ENCODE measurements at regions not wholly inside any gene's neighbourhood (a gene's known extent, or its start where the extent isn't known, plus 50 kb on each side); places are given as distances from the start of the nearest gene placed in this dataset.
A peak's percentile ranks its signal among the peaks of the same experiment; 100 is the strongest.
"Not testable (repeated sequence)": the region's sequence is repeated elsewhere in the genome, so short reads cannot be mapped to it uniquely, and the experiment has no call there.

- no peak for DNase-seq (ENCODE audit: low spot score)
Observed at GRCh38 chrX:25851141-25851540, 287.0 kb upstream of the MAGEB18 start.

GRCh38 chrX:25853002-25853479 is 285.1 kb upstream of the MAGEB18 start:
- DNase-seq (ENCODE audit: low spot score), result no peak

GRCh38 chrX:25858273-25858880 is 279.8 kb upstream of the MAGEB18 start:
- peak; percentile 50 for DNase-seq (ENCODE audit: low spot score)

DNA sequence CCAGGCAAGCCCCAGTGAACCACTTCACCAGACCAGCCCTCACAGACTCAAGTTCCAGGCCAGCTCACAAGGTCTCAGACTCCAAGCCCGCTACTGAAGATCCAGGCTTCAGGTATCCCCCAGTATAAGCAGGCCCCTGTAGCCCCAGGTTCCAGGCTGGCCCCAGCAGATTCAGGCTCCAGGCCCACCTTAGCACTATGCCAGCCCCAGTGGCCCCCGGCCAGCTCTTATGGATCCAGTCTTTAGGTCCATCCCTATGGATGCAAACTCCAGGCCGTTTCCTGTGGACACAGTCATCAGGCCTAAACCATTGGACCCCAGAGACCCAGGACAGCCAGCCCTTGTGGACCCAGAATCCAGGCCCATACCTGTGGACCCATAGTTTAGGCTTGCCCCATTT is 277.8 kb upstream of the MAGEB18 start:
- no peak for DNase-seq (ENCODE audit: low spot score)

DNA sequence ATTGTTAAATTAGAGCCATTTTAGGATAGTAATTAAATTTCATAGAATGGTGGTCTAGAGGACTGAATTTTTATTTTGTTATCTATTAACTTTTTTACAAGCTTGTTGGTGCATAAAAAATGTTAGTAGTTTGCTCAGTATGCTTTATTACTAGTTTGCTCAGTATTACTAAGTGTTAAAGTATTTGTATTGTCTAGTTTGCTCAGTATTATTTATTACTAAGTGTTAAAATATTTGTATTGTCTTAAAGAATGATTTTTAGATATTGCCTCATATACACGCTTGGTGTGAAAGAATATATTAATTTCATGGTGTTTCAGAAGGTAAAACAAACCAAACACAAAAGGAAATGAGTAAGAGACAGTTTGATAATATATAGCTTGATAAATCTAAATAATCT is 268.4 kb upstream of the MAGEB18 start:
- peak; percentile 66 for DNase-seq (ENCODE audit: low spot score)

GRCh38 chrX:25872786-25873185 is 265.4 kb upstream of the MAGEB18 start:
- peak; percentile 17 for DNase-seq (ENCODE audit: low spot score)

GRCh38 chrX:25873196-25873595 is 264.9 kb upstream of the MAGEB18 start:
- DNase-seq (ENCODE audit: low spot score), result peak; percentile 82

GRCh38 chrX:25878806-25879205 is 259.3 kb upstream of the MAGEB18 start:
- DNase-seq (ENCODE audit: low spot score), result no peak

GRCh38 chrX:25882503-25882902 is 255.6 kb upstream of the MAGEB18 start:
- DNase-seq (ENCODE audit: low spot score), result not testable (repeated sequence)

DNA sequence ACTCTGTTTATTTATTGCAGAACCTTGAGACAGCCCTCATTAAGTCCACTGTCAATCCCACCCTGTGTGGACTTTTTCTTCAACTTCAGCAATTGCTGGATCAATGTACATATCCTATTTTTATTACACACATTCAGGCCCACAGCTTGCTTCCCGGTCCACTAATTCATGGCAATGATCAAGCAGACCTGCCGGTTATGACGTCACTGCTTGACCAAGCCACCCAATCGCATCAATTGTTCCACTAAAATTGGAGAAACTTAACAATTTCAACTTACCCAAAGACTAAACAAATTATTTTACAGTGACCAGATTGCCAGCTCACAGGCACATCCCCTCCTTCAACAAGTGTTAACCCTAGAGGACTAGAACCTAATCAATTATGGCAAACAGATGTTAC is 240.4 kb upstream of the MAGEB18 start:
- DNase-seq (ENCODE audit: low spot score), result no peak

DNA sequence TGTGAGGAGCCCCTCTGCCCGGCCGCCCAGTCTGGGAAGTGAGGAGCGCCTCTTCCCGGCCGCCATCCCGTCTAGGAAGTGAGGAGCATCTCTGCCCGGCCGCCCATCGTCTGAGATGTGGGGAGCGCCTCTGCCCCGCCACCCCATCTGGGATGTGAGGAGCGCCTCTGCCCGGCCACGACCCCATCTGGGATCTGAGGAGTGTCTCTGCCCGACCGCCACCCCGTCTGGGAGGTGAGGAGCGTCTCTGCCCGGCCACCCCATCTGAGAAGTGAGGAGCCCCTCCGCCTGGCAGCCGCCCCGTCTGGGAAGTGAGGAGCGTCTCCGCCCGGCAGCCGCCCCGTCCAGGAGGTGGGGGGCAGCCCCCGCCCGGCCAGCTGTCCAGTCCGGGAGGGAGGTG is 232.4 kb upstream of the MAGEB18 start:
- DNase-seq (ENCODE audit: low spot score), result not testable (repeated sequence)

DNA sequence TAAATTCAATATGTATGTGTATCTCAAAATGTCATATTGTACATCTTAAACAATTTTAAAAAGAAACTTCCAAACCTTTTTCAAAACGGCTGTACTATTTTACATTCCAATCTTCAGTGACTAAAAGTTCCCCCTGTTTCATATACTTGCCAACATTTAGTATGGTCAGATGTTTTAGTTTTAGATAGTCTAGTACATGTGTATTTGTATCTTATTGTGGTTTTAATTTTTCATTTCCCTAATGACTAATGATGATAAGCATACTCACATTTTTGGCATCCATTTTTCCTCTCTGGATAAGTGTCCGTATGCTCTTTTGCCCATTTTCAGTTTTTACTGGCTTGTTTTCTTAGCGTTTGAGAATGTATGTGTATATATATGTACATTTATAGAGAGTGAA is 212.2 kb upstream of the MAGEB18 start:
- no peak for DNase-seq (ENCODE audit: low spot score)

DNA sequence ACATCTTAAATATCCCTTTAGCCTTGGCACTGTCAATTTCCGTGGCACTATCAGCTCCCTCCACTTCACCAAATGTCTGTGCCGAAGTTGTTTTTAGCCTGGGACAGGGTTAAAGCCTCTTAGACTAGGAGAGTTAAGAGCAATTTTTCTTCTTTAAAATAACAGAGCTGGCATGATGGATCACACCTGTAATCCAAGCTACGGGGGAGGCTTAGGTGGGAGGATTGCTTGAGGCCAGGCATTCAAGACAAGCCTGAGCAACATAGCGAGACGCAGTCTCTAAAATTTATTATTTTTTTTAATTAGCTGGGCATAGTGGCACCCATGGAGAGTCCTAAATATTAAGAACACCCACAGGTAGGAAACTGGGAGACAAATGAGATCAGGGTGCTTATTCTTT is 209.8 kb upstream of the MAGEB18 start:
- DNase-seq (ENCODE audit: low spot score), result no peak

DNA sequence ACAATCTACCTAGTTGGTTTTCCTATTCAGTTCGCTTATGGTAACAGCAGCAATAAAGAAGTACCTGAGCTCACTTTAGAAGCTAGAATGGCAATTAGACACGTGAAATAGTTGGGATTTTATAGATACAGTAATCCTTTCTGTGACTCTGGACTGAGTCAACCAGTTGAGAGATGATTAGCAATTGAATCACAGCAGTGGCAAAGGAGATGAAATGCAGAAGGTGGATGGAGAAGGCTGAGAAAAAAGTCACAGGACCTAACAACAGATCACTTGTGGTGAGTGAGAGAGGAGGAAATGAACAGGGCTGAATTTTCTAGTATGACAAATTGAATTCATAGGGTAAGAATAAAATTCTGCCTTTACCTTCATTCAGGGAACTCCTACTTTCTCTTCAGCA is 197.1 kb upstream of the MAGEB18 start:
- peak; percentile 91 for DNase-seq (ENCODE audit: low spot score)

DNA sequence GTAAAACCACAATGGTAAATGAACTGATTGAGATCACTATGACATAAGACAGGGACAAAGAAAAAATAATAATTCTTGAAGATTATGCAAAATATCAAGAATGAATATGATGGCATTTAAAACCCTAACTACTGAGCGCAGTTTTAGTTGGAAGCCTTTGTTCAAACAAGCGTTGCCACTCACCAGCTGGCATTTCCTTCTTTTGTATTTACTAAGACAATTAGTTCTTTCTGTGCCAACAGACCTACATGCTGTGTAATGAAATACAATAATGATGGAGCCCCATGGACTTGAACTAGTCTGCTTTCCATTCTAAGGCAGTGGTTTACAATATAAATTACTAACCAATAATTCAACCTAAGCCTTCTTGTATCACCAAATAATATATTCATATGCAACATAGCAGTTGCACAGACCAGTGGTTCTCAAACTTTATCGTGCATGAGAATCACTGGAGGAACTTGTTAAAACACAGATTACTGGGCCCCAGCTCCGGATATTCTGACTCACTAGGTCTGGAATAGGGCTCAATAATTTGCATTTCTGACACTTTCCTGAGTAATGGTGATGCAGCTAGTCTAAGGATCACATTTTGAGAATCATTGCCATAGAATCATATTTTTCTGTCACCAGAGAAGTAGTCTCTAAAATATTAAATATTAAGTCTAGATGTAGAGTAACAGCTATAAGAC is 196.4 kb upstream of the MAGEB18 start:
- peak; percentile 77 for DNase-seq (ENCODE audit: low spot score)

DNA sequence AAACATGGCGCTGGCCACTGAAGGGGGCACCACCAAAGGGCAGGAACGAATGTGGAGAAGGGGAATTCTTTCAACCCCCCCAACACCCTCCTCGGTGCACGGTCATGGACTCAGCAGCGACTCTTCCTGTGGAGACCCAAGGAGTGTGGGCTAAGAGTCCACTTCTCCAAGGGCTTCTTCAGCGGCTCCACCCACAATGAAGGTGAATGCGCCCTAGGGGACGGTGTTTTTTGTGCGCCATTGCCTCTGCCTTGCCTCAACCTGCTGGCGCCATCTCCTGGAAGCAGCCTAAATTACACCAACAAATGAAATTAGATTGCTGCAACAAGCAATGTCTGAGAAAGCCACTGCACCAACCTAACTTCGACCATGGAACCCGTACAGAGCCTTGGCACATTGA is 169.2 kb upstream of the MAGEB18 start:
- peak; percentile 41 for DNase-seq (ENCODE audit: low spot score)

- DNase-seq (ENCODE audit: low spot score), result peak; percentile 33
Observed at GRCh38 chrX:25976683-25977310, 161.3 kb upstream of the MAGEB18 start.

GRCh38 chrX:25998687-25999086 is 139.5 kb upstream of the MAGEB18 start:
- no peak for DNase-seq (ENCODE audit: low spot score)

DNA sequence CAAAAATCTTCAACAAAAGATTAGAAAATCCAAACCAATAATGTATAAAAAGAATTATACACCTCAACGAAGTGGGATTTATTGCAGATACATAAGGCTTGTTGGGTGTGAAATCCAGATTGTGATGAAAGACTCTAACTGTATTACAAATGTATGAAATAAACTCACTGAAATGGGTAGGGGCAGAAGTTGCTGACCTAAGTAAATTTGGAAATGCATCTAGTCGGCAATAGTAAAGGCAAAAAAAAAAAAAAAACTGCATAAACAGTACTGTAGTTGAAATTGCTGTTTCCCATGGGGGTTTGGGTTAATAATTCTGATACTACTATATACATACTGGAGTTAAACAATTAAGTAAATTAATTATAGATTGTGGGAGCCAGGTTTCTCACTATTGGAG is 130.7 kb upstream of the MAGEB18 start:
- no peak for DNase-seq (ENCODE audit: low spot score)

DNA sequence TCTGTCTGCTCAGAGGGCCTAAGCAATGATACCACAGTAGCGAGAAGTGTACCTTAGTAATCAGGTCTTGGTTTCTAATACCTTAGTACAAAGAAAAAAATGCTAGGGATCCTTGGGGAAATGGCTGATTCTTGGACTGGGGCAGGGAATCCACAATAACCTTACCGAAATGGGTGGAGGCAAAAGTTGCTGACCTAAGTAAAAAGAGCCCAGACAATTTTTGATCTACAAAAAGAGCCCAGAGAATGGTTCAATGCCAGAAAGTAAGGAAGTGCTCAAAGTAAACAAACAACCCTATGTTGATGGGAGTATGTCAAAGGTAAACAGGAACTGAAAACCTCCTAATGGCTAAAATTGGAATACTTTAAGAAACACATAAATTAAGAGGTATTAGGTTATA is 130.1 kb upstream of the MAGEB18 start:
- no peak for DNase-seq (ENCODE audit: low spot score)

DNA sequence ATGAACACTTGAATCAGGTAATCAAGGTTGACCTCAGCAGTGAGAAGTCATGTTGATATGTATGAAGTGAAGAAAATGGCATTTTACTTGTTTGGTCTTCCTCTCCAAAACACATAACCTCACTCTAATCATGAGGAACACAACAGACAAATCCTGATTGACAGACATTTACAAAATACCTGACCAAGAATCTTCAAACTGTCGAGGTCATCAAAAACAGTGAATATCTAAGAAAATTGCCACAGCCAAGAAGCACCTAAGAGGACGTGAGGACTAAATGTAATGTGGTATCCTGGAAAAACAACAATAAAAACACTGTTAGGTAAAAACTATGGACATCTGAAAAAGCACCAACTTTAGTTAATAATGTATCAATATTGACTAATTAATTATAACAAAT is 129.5 kb upstream of the MAGEB18 start:
- DNase-seq (ENCODE audit: low spot score), result no peak

GRCh38 chrX:26019386-26019785 is 118.8 kb upstream of the MAGEB18 start:
- peak; percentile 1 for DNase-seq (ENCODE audit: low spot score)

DNA sequence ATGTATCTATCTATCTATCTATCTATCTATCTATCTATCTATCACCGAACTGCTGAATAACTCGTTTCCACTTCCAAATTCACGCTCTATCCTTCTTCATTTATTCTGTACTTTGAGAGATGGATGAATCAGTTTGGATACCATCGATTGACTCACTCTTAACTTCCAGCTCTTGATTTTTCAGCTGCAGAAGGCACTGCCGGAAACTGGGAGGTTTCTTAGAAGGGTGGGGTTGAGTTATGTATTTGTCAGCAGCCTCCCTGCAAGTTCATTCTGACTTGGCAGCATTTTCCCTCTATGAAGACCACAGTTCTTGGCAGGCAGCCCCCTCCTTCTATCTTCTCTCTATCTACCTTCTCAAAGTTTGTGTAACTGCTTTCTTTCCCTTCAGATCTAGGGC is 112.0 kb upstream of the MAGEB18 start:
- no peak for DNase-seq (ENCODE audit: low spot score)

Data from kidney tubule cell (primary cell).